Activated naive CD4-positive, alpha-beta T cell (primary cell): ENCODE measurements at regions not wholly inside any gene's neighbourhood (a gene's known extent, or its start where the extent isn't known, plus 50 kb on each side); places are given as distances from the start of the nearest gene placed in this dataset.

Experiments used
- DNase-seq, 4 experiments: peaks; one replicate each; lab custom pipeline; 2025; lab: John Stamatoyannopoulos, UW

- no peak for DNase-seq
Measured at GRCh38 chr10:33812586-33812985, 478.1 kb upstream of the NRP1 start.

DNA sequence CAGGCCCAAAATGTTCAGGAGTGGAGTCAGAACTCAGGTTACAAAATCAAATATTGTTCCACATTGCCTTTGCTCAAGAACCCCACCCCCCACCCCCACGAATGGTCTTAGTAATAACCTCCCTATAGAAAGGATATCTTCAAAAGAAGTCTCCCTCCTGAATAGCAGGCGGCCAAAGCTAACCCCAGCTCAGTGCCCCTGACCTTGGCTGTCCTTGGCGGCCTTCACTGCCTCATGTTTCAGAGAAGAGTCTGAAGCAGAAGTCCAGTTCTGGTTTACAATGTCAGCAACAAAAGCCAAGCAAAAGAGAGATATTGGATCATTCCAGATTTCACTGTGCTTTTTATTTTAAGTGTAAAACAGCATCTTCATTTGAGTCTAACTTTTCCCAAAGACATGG, 476.5 kb upstream of the NRP1 start:
- DNase-seq = no peak

- no peak for DNase-seq
Measured at GRCh38 chr10:33809732-33810131, 475.3 kb upstream of the NRP1 start.

GRCh38 chr10:33808475-33808874, 474.0 kb upstream of the NRP1 start:
- DNase-seq = no peak

- DNase-seq = no peak
Measured at GRCh38 chr10:33807531-33808359, 473.3 kb upstream of the NRP1 start.

GRCh38 chr10:33805831-33806230, 471.4 kb upstream of the NRP1 start:
- DNase-seq = no peak

DNA sequence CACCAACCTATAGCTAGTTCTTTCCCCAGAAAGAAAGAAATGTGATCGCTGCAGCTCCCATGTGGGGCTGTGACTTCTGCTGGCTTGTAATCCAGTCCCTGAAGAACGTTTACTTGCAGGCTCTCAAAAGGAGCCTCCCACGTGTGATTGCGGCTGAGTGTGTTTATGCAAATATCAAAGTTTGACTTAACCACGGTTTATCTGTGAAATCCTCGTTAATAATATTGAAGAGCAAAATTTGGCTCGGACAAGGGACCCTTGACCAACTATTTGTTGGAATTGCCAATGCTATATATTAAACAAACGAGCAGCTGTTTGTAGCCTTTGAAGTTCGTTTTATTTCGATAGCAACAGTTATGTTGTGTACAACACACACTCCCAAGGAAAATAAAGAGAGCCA, 470.1 kb upstream of the NRP1 start:
- DNase-seq = no peak

DNA sequence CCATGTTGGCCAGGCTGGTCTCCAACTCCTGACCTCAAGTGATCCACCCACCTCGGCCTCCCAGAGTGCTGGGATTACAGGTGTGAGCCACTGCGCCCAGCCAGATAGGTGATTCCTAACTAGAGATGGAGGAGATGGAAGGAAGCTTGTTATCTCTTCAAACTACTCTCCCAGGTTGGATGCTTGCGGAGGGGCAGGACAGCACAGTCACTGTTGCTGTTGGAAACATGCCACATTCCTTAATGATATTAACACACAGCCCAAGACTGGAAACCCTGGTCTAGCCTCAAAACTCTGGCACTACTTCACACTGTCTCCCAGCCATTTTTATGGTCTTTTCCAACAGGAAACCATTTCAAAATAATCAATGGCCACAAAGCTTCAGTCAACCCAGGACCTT, 468.8 kb upstream of the NRP1 start:
- DNase-seq = no peak

GRCh38 chr10:33802566-33802965, 468.1 kb upstream of the NRP1 start:
- no peak for DNase-seq

DNA sequence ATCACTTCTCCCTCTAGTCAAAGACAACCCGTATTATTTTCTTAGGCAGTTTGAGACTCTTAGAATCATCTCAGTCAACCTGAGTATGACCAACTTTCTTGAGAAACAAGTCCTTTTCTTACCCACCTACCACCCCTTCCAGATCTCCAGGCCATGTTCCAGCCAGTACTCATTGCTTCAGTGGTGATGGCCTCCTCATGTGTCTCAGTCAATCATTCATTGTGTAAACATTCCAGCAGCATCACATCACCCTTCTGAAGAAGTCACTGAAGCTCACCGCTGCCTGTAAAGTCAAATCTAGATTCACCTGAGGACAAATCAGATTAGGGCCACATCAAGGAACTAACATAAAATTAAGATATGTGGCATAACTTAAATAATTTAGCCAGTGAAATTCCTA, 467.2 kb upstream of the NRP1 start:
- no peak for DNase-seq

- DNase-seq = no peak
Measured at GRCh38 chr10:33800986-33801385, 466.5 kb upstream of the NRP1 start.

DNA sequence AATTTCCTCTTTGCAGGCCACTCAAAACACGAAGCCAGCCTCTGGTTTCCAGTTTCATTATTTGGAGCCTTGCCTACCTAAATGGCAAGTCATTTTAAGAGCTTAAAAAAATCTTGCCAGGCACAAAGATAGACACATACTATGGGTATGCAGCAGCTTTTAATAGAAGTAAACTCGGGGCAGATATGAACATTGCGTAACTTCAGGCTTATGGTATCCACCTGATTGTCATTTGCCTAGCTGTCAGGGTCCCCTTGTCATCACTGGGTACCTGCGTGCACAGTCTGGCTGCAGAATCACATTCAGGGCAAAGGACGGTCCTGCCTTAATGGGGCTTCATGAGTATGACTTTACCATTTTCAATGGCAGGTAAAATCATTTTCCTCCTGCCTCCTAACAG, 466.1 kb upstream of the NRP1 start:
- no peak for DNase-seq

DNA sequence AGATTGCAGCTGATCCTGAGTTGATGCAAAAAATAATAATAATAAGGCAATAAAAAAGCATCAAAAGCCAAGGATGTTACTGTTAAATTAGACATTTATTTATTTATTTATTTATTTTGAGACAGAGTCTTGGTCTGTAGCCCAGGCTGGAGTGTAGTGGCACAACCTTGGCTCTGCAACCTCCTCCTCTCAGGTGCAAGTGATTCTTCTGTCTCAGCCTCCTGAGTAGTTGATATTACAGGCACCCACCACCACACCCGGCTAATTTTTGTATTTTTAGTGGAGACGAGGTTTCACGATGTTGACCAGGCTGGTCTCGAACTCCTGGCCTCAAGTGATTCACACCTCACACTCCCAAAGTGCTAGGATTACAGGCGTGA, 465.5 kb upstream of the NRP1 start:
- DNase-seq = no peak

- DNase-seq = no peak
Measured at GRCh38 chr10:33799281-33799943, 464.9 kb upstream of the NRP1 start.

DNA sequence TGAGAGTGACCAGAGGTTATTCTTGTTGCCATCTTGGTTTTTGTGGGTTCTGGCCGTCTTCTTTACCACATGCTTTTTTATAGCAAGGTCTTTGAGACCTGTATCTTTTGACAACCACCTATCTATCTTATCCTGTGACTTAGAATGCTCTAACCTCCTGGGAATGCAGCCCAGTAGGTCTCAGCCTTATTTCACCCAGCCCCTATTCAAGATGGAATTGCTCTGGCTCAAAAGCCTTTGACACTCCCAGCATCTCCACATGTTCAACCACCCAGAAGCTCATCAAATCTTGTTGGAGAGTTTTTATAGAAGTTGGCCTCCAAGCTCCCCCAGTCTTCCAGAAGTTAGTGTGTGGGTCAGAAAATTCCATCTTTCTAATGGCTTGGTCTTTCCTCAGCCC, 464.3 kb upstream of the NRP1 start:
- DNase-seq = no peak

- no peak for DNase-seq
Measured at GRCh38 chr10:33796680-33797079, 462.2 kb upstream of the NRP1 start.

- no peak for DNase-seq
Measured at GRCh38 chr10:33795529-33795928, 461.1 kb upstream of the NRP1 start.

DNA sequence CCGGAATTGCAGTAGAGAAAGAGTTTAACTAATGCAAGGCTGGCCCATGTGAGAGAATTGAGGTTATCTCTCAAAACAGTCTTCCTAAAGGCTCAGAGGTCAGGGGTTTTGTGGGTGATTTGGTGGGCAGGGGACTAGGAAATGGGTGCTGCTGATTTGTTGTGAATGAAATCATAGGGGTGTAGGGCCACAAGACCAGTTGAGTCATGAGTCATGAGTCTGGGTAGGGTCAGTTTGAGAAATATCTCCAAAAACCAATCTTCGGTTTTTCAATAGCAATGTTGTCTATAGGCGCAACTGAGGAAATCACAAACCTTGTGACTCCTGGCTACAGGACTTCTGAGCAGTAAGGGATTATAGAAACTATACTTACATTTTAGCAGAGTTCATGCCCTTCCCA, 460.0 kb upstream of the NRP1 start:
- DNase-seq = no peak

DNA sequence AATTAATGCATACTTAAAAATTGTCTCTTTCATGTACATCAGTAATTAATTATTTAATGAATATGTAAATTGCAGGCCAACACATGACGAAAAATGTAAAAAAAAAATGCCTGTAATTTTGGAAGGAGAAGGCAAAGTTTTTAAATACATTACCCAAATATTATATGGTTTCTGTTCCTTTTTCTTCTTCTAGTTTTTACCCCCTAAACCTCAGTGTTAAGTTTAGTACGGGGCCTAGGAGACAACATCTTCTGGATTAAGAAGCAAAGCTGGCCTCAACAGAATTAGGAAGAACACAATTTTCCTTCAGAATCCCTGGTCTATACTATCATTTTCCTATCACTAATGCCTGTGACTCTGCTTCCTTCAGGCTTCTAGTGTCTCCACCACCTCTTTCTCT, 459.3 kb upstream of the NRP1 start:
- no peak for DNase-seq

GRCh38 chr10:33791272-33791660, 456.8 kb upstream of the NRP1 start:
- DNase-seq = no peak

DNA sequence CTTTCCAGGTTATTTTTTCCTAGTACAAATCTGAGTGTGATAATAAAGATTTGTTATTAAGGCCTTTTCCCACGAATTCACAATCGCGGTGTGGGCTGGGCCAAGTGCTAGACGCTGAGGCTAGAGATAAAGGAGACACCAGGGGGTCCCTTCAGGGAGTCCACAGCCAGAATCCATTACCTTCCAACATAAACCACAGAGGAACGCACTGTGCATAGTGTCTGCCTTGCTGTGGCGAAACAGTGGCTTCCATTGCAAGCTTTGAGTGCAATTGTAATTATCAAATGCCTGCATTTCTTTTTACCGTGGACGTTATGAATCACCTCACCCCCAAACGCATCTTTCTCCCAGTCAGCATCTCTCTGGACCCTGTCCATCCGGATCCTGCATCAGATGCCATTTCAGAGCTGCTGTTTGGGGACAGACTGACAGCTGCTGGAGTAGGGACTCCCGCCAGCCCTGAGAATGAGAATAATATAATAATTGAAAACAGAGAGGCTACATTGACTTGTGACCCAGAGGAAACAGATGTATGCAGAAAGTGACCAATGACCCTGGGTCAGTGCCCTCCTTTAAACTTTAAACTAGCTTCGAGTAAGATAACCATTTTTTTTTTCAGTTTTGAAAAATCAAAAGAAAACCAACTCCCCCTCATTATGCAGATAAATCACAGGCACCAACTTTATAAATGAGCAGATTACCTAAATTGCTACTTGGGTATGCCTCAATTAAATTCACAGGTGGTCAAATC, 456.2 kb upstream of the NRP1 start:
- no peak for DNase-seq

DNA sequence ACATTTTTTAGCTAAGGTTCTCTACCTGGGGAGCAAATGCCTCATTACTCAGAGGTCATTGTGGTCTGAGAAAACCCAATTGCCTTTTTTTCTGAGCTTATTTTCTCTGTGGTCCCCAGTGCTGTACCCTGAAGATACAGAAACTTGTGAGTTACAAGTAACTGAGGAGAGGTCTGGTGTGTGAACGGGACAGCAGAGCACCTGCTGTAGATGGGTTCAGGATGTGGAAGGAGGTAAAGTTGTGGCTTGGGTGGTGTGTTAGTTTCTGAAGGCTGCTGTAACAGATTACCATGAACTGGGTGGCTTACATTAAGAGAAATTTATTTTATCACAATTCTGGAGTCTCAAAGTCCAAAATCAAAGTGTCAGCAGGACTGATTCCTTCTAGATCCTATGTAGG, 449.1 kb upstream of the NRP1 start:
- no peak for DNase-seq

DNA sequence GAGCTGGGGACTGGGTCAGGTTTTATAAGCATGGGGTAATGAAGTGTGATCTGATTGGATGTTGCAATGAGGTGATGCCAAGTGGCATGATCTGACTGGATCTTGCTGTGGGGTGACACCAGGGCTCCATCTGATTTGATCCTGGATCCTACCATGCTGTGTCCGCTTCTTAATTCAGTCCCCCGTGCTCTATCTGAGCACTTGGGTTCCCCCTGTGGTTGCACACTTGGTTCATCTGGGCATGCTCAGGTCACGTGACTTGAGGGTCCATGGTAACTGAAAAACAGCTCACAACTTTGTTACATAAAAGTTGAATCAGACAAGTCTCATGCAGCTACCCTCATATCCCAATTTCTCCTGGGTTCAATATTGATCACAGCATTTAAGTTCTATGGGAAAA, 448.6 kb upstream of the NRP1 start:
- no peak for DNase-seq
